ENCODE measurements at regions not wholly inside any gene's neighbourhood (a gene's known extent, or its start where the extent isn't known, plus 50 kb on each side); places are given as distances from the start of the nearest gene placed in this dataset.

DNA sequence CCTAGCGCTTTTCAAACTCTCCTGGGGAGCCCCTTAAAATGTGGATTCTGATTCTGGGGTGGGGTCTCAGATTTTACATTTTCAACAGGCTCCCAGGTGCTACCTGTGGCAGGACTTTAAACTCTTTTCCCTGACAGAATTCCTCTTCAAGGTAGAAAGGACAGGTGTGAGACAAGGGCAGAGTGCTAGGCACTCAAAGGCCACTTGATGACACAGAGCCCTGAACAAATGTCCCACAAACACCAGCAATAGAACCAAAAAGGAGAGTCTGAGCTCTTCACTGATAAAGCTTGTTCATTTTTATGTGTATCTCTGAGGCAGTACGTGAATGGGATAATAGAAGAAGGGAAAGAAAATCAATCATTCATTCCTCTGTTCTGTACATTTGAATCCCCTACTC is 77.7 kb upstream of the PELI1 start:
- peak overlapping the region; percentile 1 for H3K27ac ChIP-seq
- no peaks in the 10 kb centered on the region for H3K9me3 ChIP-seq
- TF ChIP-seq POLR2A (IDR thresholded peaks at IDR 0.05) (no peak), POLR2AphosphoS5 (IDR thresholded peaks at IDR 0.05; ENCODE audit: insufficient read depth in 1 of 2, low read depth in 1 of 2) (no peak)
- TF ChIP-seq, protein P1, sequence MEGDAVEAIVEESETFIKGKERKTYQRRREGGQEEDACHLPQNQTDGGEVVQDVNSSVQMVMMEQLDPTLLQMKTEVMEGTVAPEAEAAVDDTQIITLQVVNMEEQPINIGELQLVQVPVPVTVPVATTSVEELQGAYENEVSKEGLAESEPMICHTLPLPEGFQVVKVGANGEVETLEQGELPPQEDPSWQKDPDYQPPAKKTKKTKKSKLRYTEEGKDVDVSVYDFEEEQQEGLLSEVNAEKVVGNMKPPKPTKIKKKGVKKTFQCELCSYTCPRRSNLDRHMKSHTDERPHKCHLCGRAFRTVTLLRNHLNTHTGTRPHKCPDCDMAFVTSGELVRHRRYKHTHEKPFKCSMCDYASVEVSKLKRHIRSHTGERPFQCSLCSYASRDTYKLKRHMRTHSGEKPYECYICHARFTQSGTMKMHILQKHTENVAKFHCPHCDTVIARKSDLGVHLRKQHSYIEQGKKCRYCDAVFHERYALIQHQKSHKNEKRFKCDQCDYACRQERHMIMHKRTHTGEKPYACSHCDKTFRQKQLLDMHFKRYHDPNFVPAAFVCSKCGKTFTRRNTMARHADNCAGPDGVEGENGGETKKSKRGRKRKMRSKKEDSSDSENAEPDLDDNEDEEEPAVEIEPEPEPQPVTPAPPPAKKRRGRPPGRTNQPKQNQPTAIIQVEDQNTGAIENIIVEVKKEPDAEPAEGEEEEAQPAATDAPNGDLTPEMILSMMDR (IDR thresholded peaks at IDR 0.05), result no peak
- H3K4me1 ChIP-seq, result peaks cover 29% of the 10 kb centered on the region
- no peak for DNase-seq (ENCODE audit: extremely low spot score in 2 of 2)
- H3K36me3 ChIP-seq, result no peaks in the 10 kb centered on the region
- H3K4me3 ChIP-seq, result no peak overlapping the region
- no peaks in the 10 kb centered on the region for H3K27me3 ChIP-seq
- intact Hi-C loops (cut with DNase I), result no loop called here

DNA sequence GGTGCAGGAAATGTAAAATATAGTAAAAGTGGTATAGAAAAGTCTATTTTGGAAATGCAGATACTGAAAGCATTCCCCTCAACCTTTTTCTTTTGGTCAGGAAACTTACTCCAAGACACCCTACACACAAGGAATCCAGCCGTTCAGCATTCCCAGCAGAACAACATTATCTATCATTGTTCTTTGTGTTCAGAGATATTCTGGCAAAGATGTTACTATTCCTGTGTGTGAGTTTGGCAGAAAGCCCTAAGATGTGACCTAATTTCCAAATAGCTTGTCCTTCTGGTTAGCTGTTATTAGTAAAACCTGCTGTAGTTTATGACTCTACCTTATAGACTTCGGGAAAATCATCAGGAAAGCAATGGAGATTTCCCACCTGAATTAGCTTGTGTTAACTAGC is 78.1 kb upstream of the PELI1 start:
- DNase-seq (ENCODE audit: extremely low spot score in 2 of 2), result no peak
- TF ChIP-seq POLR2A (IDR thresholded peaks at IDR 0.05), result no peak
- TF ChIP-seq POLR2AphosphoS5 (IDR thresholded peaks at IDR 0.05; ENCODE audit: insufficient read depth in 1 of 2, low read depth in 1 of 2), result peak in 1 of 2 donors; percentile 78
- TF ChIP-seq, protein P1 (IDR thresholded peaks at IDR 0.05), result no peak
- Histone ChIP-seq H3K27me3 (no peaks in the 10 kb centered on the region), H3K27ac (peak overlapping the region; percentile 1), H3K9me3 (no peaks in the 10 kb centered on the region), H3K4me3 (no peak overlapping the region), H3K36me3 (no peaks in the 10 kb centered on the region), H3K4me1 (peaks cover 29% of the 10 kb centered on the region)
- intact Hi-C loops (cut with DNase I), result no loop called here

DNA sequence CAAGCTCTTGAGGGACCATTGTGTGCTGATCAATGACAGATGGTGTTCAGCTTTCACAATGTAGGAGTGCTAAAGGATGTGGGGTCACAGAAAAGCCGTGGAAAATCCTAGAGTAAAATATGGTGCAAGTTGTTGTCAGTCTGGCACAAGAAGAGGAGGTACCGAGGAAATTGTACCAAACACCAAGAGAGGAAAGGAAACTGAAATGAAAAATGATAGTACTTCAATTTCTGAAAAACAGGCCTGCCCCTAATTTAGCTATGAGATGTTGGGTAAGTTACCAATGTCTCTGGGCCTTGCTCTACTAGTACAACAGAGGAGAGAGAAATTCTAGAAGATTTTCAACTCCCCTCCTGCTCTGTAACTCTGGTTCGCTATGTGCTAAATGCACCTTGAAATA is 78.8 kb upstream of the PELI1 start:
- TF ChIP-seq POLR2A (IDR thresholded peaks at IDR 0.05) (no peak), POLR2AphosphoS5 (IDR thresholded peaks at IDR 0.05; ENCODE audit: insufficient read depth in 1 of 2, low read depth in 1 of 2) (no peak)
- TF ChIP-seq, protein P1 (IDR thresholded peaks at IDR 0.05), result no peak
- Histone ChIP-seq H3K9me3 (no peaks in the 10 kb centered on the region), H3K27ac (peak overlapping the region; percentile 1), H3K4me1 (peaks cover 36% of the 10 kb centered on the region), H3K27me3 (no peaks in the 10 kb centered on the region), H3K36me3 (no peaks in the 10 kb centered on the region), H3K4me3 (no peak overlapping the region)
- DNase-seq (ENCODE audit: extremely low spot score in 2 of 2), result no peak
- intact Hi-C loops (cut with DNase I), result no loop called here

DNA sequence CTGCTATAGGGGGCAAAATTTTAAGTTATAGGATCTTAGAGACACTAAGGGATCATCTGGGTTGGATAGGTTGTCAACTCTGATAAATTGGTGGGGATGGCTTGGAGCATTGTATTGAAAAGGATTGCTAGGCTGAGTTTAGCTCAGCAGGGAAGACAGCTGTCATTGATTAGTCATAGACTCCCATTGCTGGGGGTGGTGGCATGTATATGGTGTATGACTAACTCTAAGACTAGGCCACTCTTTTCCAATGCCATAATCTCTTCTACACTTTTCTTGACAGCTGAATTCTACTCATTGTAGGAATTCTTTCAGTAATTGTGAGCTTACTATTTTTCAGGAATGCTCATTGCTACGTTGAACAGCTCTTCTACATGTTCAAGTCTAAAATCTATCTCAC is 81.3 kb upstream of the PELI1 start:
- no peaks in the 10 kb centered on the region for H3K9me3 ChIP-seq
- H3K27me3 ChIP-seq, result no peaks in the 10 kb centered on the region
- no peaks in the 10 kb centered on the region for H3K36me3 ChIP-seq
- peaks cover 30% of the 10 kb centered on the region for H3K4me1 ChIP-seq
- DNase-seq (ENCODE audit: extremely low spot score in 2 of 2), result no peak
- no peak for TF ChIP-seq POLR2A (IDR thresholded peaks at IDR 0.05)
- no peak for TF ChIP-seq POLR2AphosphoS5 (IDR thresholded peaks at IDR 0.05; ENCODE audit: insufficient read depth in 1 of 2, low read depth in 1 of 2)
- TF ChIP-seq, protein P1 (IDR thresholded peaks at IDR 0.05), result no peak
- H3K27ac ChIP-seq, result no peak overlapping the region
- H3K4me3 ChIP-seq, result no peak overlapping the region
- intact Hi-C loops (cut with DNase I), result no loop called here

DNA sequence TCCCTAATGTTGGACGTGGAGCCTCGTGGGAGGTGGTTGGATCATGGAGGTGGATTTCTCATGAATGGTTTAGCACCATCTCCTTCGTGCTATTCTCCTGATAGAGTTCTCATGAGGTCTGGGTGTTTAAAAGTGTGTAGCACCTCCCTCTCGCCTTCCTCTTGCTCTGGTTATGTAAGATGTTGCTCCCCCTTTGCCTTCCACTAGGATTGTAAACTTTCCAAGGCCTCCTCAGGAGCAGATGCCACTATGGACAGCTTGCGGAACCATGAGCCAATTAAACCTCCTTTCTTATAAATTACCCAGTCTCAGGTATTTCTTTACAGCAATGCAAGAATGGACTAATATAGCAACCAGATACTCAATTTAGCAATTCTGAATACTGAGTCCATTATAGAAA is 82.4 kb upstream of the PELI1 start:
- Histone ChIP-seq H3K36me3 (no peaks in the 10 kb centered on the region), H3K27me3 (no peaks in the 10 kb centered on the region), H3K9me3 (no peaks in the 10 kb centered on the region), H3K4me3 (no peak overlapping the region), H3K27ac (no peak overlapping the region), H3K4me1 (peaks cover 23% of the 10 kb centered on the region)
- intact Hi-C loops (cut with DNase I), result no loop called here
- no peak for DNase-seq (ENCODE audit: extremely low spot score in 2 of 2)
- TF ChIP-seq, protein P1 (IDR thresholded peaks at IDR 0.05), result no peak
- no peak for TF ChIP-seq POLR2AphosphoS5 (IDR thresholded peaks at IDR 0.05; ENCODE audit: insufficient read depth in 1 of 2, low read depth in 1 of 2)
- no peak for TF ChIP-seq POLR2A (IDR thresholded peaks at IDR 0.05)
